ENCODE measurements at regions not wholly inside any gene's neighbourhood (a gene's known extent, or its start where the extent isn't known, plus 50 kb on each side); places are given as distances from the start of the nearest gene placed in this dataset.
"Not testable (repeated sequence)": the region's sequence is repeated elsewhere in the genome, so short reads cannot be mapped to it uniquely, and the experiment has no call there.

DNA sequence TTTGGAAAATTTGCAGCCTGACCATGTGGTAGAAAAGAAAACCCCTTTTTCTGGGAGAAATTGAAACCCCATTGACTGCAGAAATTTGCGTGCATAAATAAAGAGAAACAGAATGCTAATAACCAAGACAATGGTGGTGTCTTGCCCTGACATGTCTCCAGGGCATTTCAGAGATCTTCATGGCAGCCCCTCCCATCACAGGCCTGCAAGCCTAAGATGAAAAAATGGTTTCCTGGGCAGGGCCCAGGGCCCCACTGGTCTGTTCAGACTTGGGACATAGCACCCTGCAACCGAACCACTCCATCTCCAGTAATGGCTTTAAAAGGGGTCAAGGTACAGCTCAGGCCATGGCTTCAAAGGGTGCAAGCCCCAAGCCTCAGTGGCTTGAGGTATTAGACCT lies 71.6 kb upstream of the SGIP1 start:
- no peak for DNase-seq

DNA sequence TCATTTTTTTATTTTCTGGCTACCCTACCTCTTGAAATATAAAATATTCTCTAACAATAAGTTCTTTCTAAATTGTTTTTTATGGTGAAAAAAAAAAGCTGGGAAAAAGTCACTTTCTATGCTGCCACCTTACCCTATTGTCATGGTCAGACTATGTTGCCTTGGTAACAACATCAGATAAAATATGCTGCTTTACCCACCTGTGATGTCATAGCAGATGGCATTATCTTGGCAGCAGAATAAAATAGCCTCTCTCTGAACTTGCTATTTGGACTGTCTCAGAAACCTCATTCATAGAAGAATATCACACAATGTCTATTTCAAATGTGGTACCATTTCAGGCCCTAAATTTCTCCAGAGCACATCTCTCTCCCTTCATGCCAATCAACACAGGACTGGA lies 69.6 kb upstream of the SGIP1 start:
- DNase-seq, result no peak

DNA sequence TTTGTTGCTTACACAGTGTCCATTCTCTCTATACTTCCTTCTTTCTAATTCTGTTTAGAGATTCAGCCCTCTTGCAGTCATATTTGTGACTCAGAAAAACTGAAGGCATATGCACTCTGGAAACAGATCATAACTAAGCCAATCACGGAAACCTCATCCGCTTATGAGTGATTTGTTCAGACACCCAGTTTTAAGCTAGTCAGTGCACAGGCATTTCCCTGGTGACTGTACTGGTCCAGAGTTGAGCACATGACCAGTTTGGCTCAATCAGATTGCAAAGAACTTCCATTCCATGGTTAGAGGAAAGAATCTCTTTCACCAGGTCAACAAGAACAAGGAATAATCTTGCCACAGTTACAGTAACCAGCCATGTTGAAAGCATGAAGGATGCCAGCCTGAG lies 69.2 kb upstream of the SGIP1 start:
- no peak for DNase-seq

- DNase-seq, result not testable (repeated sequence)
Observed at GRCh38 chr1:66466695-66467094, 67.3 kb upstream of the SGIP1 start.

GRCh38 chr1:66468722-66469121 lies 65.2 kb upstream of the SGIP1 start:
- no peak for DNase-seq

- DNase-seq, result no peak
Observed at GRCh38 chr1:66475940-66476339, 58.0 kb upstream of the SGIP1 start.

DNA sequence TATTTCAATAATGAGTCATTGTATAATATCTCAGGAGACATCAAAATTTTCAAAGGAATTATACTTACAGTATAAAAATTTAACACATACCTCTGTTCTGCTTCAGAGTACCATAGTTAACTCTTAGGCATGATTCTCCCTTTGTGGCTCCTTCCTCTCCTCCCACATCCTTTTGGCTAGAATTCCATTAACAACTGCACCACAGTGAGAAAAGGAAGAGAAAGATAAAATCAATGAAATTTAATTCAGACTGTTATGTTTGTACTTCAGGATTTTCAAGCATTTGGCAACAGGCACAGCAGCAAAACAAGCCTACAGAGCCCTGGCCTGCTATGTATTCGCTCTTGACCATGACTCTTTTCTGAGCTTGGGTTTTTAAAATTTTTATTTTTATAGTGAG lies 57.2 kb upstream of the SGIP1 start:
- DNase-seq, result no peak

- no peak for DNase-seq
Observed at GRCh38 chr1:66478116-66478515, 55.8 kb upstream of the SGIP1 start.

GRCh38 chr1:66480162-66480561 lies 53.8 kb upstream of the SGIP1 start:
- DNase-seq, result no peak

DNA sequence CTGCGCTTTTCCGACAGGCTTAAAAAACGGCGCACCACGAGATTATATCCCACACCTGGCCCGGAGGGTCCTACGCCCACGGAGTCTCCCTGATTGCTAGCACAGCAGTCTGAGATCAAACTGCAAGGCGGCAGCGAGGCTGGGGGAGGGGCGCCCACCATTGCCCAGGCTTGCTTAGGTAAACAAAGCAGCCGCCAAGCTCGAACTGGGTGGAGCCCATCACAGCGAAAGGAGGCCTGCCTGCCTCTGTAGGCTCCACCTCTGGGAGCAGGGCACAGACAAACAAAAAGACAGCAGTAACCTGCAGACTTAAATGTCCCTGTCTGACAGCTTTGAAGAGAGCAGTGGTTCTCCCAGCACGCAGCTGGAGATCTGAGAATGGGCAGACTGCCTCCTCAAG lies 52.7 kb upstream of the SGIP1 start:
- not testable (repeated sequence) for DNase-seq
